Adrenal gland (tissue), 5 donors: ENCODE measurements at regions not wholly inside any gene's neighbourhood (a gene's known extent, or its start where the extent isn't known, plus 50 kb on each side); places are given as distances from the start of the nearest gene placed in this dataset.

Source experiments
- CTCF ChIP-seq, 6 experiments: fragments of 450-650 bp in 4 of 6; fragments of 200-600 bp in 2 of 6; sonication (generic) in 1 of 6; IDR thresholded peaks; 1 replicate in 5 of 6; 2 replicates in 1 of 6; pipeline versions ENCODE4 v1.5.1 to v1.8.0; 2016 to 2021; ENCODE audit warnings: antibody characterized with exemption in 6 of 6, mild to moderate bottlenecking in 2 of 6, moderate library complexity in 1 of 6
- POLR2A ChIP-seq, 2 donors: fragments of 450-650 bp; IDR thresholded peaks; one replicate each; pipeline ENCODE4 v1.6.1; 2017; ENCODE audit warnings: antibody characterized with exemption in 2 of 2, mild to moderate bottlenecking in 2 of 2, moderate library complexity in 1 of 2
- donor health status: DM: no; HTN: no; CAD: no.

DNA sequence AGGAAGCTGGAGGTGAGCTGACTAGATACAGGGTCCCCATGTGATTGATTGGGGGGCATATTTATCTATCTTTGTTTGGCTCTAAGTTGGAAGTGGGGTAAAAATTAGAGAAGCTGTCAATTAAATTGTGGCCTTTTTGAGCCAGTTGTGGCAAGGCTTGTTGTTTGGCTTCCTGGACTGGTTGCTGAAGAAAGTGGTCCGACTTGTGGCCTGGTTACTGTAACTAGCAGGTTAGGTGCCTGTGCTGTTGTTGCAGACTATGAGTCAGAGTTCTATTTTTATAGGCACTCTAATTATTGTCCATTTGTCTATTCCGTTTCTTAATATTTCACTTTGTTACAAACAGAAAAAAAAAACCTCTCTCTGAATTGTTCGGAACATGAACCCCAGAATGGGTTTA lies 129.1 kb upstream of the CNTN6 start:
- TF ChIP-seq CTCF (IDR thresholded peaks at IDR 0.05) (no peak), POLR2A (IDR thresholded peaks at IDR 0.05) (no peak)
